WERI-Rb-1 (cell line): ENCODE measurements at regions not wholly inside any gene's neighbourhood (a gene's known extent, or its start where the extent isn't known, plus 50 kb on each side); places are given as distances from the start of the nearest gene placed in this dataset.

Experiments
- DNase-seq: peaks from one replicate; pipeline ENCODE4 v3.0.0-alpha.2; 2020
- H3K27ac ChIP-seq: fragments of 250-450 bp; sonication (Bioruptor Pico); 2 replicates; pipeline ENCODE4 v1.5.1; 2020; ENCODE audit warnings: mild to moderate bottlenecking, moderate library complexity
- H3K27me3 ChIP-seq: fragments of 250-450 bp; sonication (Bioruptor Pico); 2 replicates; pipeline ENCODE4 v1.5.1; 2021; ENCODE audit warnings: mild to moderate bottlenecking, low read depth, moderate library complexity; ENCODE audit not compliant: insufficient read depth, severe bottlenecking
- H3K36me3 ChIP-seq: fragments of 250-450 bp; sonication (Bioruptor Pico); 2 replicates; pipeline ENCODE4 v1.5.1; 2020; ENCODE audit warnings: mild to moderate bottlenecking, moderate library complexity
- H3K4me3 ChIP-seq: 2 replicates; pipeline ENCODE4 v1.5.1; 2011; ENCODE audit warnings: low read depth, mild to moderate bottlenecking, control low read depth, low read length
- H3K9me3 ChIP-seq: fragments of 250-450 bp; sonication (Bioruptor Pico); 2 replicates; pipeline ENCODE4 v1.5.1; 2021; ENCODE audit warnings: mild to moderate bottlenecking, moderate library complexity; ENCODE audit not compliant: severe bottlenecking
- CTCF ChIP-seq: IDR thresholded peaks from 2 replicates; pipeline ENCODE4 v1.5.1; 2011; ENCODE audit warnings: low read depth, mild to moderate bottlenecking, control low read depth, inconsistent platforms, low read length

- Histone ChIP-seq H3K27ac (no peak overlapping the region), H3K36me3 (no peaks in the 10 kb centered on the region), H3K27me3 (no peaks in the 10 kb centered on the region), H3K9me3 (no peaks in the 10 kb centered on the region), H3K4me3 (no peak overlapping the region)
- TF ChIP-seq CTCF: no peak
- no peak for DNase-seq
These were observed 418.3 kb downstream of the GPAM start for GRCh38 chr10:111765216-111765615.

DNA sequence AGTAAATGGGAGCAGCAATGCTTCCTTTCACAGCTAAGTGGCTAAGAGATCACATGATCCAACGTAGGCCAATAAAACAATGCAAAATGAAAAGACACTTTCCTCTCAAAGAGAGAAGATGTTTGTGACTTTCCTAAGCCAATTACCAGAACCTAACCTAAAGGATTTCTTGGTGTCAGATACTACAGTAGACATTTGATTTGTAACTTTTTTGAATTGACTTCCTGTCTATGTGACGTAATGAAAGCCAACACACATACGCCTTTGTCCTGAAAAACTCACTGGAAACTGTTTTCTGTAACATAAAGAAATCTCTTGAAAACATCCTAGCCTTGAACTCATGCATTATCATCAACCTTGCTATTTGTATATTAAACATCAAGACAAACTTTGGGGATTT lies 417.1 kb downstream of the GPAM start:
- no peaks in the 10 kb centered on the region for H3K36me3 ChIP-seq
- DNase-seq: no peak
- no peak overlapping the region for H3K4me3 ChIP-seq
- no peak for TF ChIP-seq CTCF
- H3K9me3 ChIP-seq: no peaks in the 10 kb centered on the region
- H3K27ac ChIP-seq: no peak overlapping the region
- H3K27me3 ChIP-seq: no peaks in the 10 kb centered on the region

DNA sequence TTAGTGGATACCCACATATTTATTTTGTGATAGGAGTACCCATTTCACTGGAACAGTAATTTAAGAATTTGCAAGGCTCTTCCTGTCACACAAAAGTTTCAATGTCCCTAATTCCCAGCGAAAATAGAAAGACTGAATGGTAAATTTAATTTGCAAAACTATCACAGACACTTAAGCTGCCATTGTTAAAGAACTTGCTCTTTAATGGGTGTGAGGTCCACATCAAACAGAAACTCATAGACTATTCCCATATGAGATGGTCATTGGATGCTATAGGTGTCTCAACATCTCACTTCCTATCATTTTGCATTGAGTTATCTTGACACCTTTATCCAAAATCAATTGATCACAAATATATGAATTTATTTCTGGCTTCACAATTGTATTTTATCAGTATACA lies 415.9 kb downstream of the GPAM start:
- H3K9me3 ChIP-seq: no peaks in the 10 kb centered on the region
- no peaks in the 10 kb centered on the region for H3K36me3 ChIP-seq
- no peak for TF ChIP-seq CTCF
- no peak overlapping the region for H3K27ac ChIP-seq
- H3K27me3 ChIP-seq: no peaks in the 10 kb centered on the region
- H3K4me3 ChIP-seq: no peak overlapping the region
- DNase-seq: no peak

- TF ChIP-seq CTCF: no peak
- Histone ChIP-seq H3K36me3 (no peaks in the 10 kb centered on the region), H3K4me3 (no peak overlapping the region), H3K27me3 (no peaks in the 10 kb centered on the region), H3K27ac (no peak overlapping the region), H3K9me3 (no peaks in the 10 kb centered on the region)
- DNase-seq: no peak
These were observed 409.6 kb downstream of the GPAM start for GRCh38 chr10:111773950-111774349.

- no peak overlapping the region for H3K27ac ChIP-seq
- H3K9me3 ChIP-seq: no peaks in the 10 kb centered on the region
- TF ChIP-seq CTCF: no peak
These were observed 409.1 kb downstream of the GPAM start for GRCh38 chr10:111774486-111774885.

DNA sequence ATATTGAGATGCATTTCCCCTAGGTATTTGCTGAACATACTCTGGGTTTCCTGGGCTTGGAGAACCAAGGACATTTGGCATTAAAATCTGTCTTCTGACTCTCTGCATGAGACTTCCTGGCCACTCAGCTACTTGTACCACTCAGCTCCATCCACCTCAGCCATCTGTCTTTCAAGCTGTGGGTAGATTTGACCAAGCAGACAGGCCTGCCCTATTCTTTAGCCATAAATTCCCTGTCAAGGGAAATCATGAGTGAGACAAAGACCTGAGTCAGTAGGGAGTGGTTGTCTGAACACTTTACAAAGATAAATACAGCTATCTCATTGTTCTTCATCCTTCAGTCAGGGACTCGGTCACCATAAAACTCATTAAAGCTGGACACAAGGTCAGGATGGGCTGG lies 399.1 kb downstream of the GPAM start:
- Histone ChIP-seq H3K4me3 (no peak overlapping the region), H3K27ac (no peak overlapping the region), H3K9me3 (no peaks in the 10 kb centered on the region), H3K27me3 (no peaks in the 10 kb centered on the region), H3K36me3 (no peaks in the 10 kb centered on the region)
- DNase-seq: no peak
- no peak for TF ChIP-seq CTCF

More at GRCh38 chr10:111774486-111774885, 409.1 kb downstream of the GPAM start:
- no peaks in the 10 kb centered on the region for H3K36me3 ChIP-seq
- DNase-seq: no peak
- H3K4me3 ChIP-seq: no peak overlapping the region
- no peaks in the 10 kb centered on the region for H3K27me3 ChIP-seq
